GM18907 (cell line): ENCODE measurements at regions not wholly inside any gene's neighbourhood (a gene's known extent, or its start where the extent isn't known, plus 50 kb on each side); places are given as distances from the start of the nearest gene placed in this dataset.

Experiments used
- ATAC-seq: cut with Tn5 transposase; IDR thresholded peaks from one replicate; pipeline ENCODE4 v1.9.1; 2021; ENCODE audit warnings: mild to moderate bottlenecking, moderate library complexity; ENCODE audit not compliant: unreplicated experiment

DNA sequence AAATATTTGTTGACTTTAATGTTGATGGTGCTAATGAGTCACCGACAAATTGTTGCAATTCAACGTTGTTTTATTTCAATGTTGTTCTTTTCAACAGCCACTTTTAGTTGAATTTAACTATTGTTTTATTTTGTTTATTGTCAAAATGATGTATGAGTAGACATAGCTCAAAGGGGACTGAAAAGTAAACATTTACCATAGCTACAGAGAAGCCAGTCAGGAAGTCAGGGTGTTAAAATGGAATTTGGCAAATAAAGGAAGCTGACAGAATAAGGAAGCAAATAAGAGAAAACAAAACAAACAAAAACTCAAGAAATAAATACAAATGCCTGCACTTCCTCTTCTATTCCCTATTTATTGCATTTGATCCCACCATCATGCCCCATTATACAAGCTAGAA, 648.4 kb upstream of the HTR2C start:
- ATAC-seq = no peak

GRCh38 chrX:113933931-113934330, 650.0 kb upstream of the HTR2C start:
- no peak for ATAC-seq

GRCh38 chrX:113929004-113929403, 654.9 kb upstream of the HTR2C start:
- peak; percentile 61 for ATAC-seq

GRCh38 chrX:113920661-113921060, 663.2 kb upstream of the HTR2C start:
- ATAC-seq = no peak

- ATAC-seq = no peak
Observed at GRCh38 chrX:113919387-113919786, 664.5 kb upstream of the HTR2C start.

DNA sequence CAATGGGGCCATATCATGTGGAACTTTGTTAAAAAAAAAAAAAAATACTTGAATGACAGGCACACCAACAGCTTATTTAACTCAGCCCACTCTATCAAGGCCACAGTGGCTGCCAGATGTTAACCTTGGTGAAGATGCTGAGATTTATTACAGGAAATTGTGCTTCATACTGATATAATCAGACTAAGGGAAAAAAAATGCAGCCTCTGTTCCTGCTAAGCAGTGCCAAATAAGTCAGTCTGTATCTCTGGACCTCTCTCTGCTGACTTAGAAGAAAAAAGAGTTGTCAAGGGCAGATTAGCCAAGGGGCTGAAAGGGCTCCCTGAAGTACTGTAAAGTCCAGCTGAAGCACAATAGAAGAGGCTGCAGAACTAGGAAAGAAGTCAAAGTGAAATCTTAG, 677.7 kb upstream of the HTR2C start:
- no peak for ATAC-seq

DNA sequence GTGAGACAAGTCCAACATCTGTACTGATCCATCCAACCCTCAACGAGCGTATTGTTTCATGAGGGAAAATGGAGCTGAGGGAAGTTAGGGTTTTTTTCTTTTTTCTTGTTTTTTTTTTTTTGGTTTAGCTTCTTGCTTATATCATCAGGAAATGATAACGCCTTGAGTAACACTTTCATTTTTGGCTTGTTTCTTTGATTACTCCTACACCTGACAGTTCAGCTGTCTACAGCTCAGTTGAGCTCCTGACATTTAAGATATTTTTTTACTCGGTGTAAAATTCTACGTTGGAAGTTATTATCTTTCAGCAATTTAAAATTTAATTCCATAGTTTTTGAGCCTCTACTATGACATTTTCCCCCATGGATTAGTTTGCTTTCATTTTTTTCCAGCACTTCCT, 691.0 kb upstream of the HTR2C start:
- no peak for ATAC-seq

DNA sequence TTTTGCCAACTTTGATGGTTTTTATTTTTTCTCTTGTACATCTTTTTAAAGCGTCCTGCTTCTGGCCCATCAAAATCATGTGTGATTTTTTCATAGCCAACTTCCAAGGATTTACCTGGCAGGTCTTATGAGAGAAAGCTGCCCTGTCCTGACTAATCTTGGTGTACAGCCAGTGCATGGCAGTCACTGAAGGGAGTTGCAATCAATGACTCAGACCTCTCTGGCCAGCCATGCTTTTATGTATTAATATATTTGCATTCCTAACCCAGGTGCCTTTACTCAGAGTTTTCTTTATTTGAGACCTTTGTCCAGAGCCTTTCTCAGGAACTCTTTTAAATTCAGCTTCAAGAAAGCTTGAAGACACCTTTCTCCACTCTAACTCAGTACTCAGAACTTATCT, 691.5 kb upstream of the HTR2C start:
- ATAC-seq = no peak

GRCh38 chrX:113873056-113873455, 710.8 kb upstream of the HTR2C start:
- ATAC-seq = no peak

GRCh38 chrX:113868711-113869110, 715.2 kb upstream of the HTR2C start:
- ATAC-seq = no peak

- no peak for ATAC-seq
Observed at GRCh38 chrX:113868177-113868576, 715.7 kb upstream of the HTR2C start.

DNA sequence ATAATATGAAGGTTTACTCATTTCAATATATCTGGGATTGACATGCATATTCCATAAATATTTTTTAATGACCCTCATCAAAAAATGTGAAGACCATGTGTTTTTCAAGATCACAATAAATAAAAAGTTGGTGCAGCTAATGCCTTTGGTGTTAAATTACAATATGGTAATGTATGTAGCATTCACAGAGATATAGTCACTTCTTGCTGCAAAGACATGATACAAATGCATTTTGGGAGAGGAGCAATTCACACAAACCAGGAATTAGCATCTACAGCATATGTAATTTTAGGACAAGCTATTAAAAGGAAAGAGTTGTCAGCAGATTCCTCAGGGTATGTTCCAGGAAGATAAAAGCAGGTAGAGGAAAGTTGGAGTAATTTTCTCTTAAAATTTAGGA, 734.5 kb upstream of the HTR2C start:
- no peak for ATAC-seq

- ATAC-seq = no peak
Observed at GRCh38 chrX:113833096-113834055, 750.5 kb upstream of the HTR2C start.

- ATAC-seq = no peak
Observed at GRCh38 chrX:113828470-113828869, 755.4 kb upstream of the HTR2C start.

GRCh38 chrX:113818346-113818745, 765.5 kb upstream of the HTR2C start:
- no peak for ATAC-seq

DNA sequence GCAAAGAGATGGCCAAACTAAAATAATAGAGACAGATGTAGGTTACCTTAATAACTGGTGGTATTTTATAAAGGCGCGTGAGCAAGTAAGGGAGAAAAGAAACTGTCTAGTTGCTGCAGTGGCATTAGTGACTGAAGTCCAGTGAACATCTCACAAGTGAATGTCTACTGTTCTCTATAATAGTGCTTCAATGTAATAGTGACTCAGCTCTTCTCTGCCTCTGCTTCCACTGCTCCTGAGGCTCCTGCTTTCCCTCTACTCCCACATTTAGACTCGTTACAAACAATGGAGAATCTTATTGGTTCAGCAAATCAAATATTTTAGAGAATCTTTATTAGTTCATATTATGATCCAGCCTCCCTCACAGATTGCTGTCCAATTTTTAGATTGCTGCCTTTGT, 779.1 kb upstream of the HTR2C start:
- no peak for ATAC-seq

GRCh38 chrX:113804291-113804690, 779.6 kb upstream of the HTR2C start:
- ATAC-seq = no peak

DNA sequence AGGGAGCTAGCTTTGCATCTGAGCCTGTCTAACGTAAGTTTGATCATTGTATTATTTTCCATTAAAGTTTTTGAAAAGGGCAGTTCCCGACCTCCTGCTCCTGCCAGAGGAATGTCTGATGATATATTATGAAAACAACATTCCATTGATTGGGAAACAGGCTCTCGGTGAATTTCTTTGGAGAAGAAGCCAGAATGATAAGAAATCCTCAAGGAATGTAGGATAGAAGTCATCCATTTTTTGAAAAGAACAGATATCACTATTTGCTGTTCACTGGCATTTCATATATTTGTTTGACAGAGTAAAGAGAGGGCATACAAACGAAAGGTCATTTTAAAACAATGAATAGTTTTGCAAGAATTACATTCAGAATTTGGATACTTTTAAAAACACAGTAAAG, 781.0 kb upstream of the HTR2C start:
- no peak for ATAC-seq

DNA sequence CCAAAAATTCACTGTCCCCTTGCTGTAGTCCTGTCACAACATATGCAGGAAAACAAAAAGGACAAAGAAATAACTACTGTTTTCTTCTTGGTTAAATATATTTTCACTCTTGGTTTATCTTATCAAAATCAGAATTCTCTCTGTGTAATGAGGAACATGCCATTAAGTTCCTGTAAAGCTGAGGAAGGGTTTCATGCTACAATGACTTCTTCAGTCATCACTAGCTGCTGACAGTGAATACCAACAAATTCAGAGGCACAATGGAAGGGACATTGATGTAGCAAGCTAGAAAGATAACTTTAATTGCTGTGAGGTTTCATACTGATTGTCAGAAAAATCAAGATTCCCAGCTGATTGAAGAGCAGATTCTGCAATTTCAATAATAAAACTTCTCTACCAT, 782.9 kb upstream of the HTR2C start:
- no peak for ATAC-seq

DNA sequence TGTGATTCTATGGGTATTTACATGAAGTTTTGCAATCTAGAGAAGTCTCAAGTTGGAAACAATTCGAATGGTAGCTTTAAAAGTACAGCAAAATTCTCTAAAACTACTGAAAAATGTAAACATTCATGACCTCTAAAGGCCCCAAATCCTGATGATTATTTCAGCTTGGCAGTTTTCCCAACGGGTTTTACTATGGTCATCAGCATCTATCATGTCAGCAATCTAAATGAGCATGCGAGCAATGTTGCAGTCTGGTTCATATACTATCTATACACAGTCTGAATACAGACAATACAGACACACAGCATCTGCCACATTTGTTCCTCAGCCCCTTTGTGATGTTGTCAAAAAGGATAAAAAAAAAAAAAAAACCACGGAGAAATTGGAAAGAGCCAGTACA, 790.3 kb upstream of the HTR2C start:
- no peak for ATAC-seq

DNA sequence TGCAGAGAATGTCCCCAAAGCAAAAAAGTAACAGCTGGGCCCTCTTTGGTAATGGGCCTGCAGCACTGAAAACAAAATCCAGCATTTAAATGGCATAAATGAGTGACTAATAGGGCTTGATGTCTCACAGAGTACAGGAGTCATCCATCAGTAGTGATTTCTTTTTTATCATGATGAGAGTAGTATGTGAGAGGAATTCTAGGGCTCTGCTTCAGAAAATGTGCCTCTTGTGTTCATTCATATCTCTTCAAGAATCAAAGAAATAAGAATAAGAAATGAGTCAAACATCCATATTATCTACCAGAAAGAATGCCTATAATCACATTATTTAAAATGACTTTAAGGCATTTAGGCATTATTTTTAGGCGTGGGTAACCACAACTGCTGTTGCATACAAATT, 792.9 kb upstream of the HTR2C start:
- ATAC-seq = no peak

DNA sequence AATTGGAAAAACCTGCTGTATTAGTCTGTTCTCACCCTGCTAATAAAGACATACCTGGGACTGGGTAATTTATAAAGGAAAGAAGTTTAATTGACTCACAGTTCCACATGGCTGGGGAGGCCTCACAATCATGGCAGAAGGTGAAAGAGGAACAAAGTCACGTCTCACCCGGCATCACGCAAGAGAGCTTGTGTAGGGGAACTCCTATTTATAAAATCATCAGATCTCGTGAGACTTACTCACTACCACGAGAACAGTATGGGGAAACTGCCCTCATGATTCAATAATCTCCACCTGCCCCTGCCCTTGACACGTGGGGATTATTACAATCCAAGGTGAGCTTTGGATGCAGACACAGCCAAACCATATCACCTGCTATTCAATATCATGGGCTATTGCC, 799.1 kb upstream of the HTR2C start:
- peak; percentile 74 for ATAC-seq

- no peak for ATAC-seq
Observed at GRCh38 chrX:113770806-113771205, 813.1 kb upstream of the HTR2C start.
